HG02642 (cell line): ENCODE measurements at regions not wholly inside any gene's neighbourhood (a gene's known extent, or its start where the extent isn't known, plus 50 kb on each side); places are given as distances from the start of the nearest gene placed in this dataset.
"Not testable (repeated sequence)": the region's sequence is repeated elsewhere in the genome, so short reads cannot be mapped to it uniquely, and the experiment has no call there.

Experiments used
- ATAC-seq: cut with Tn5 transposase; IDR thresholded peaks from one replicate; pipeline ENCODE4 v1.9.1; 2021; ENCODE audit warnings: mild to moderate bottlenecking; ENCODE audit not compliant: unreplicated experiment, poor library complexity

DNA sequence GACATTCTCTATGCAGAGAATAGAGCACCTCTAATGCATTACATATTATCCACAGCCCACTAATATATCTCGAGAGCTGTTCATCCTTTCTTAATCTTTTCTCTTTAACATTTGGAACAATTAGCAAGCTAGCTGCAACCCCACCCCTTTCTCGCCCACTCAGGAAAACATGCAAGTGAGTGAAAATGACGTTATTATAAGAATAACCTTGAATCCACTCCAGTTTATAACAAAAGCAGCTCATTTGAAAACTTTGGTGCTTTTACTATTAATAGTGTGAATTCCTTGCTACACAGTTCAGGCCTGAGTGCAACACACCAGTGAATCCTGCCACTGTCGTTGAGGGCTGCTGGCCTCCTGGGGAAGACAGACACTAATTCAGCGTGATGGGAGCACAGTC, 63.3 kb upstream of the BMAL1 start:
- ATAC-seq, result no peak

DNA sequence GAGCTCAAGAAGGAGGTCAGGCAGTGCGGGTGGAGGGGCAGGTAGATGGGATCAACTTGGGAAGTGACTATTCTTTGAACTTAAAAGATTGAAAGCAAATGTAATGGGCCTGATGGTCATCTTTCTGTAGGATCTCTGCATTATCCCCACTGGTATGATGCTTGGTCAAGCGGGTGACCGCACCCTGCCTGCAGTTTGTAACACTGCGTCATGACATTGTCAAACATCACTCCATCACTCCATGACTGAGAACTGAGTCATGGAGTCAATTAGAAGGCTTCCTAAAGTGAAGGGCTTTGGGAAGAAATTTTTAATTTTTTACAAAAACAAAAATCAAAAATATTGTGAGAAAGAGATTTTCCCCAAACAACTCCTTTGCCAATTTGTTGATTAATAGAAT, 62.4 kb upstream of the BMAL1 start:
- ATAC-seq, result no peak

GRCh38 chr11:13216019-13216710, 61.4 kb upstream of the BMAL1 start:
- ATAC-seq, result no peak

GRCh38 chr11:13216711-13217075, 60.9 kb upstream of the BMAL1 start:
- no peak for ATAC-seq

GRCh38 chr11:13218685-13219084, 58.9 kb upstream of the BMAL1 start:
- ATAC-seq, result not testable (repeated sequence)

GRCh38 chr11:13220148-13220547, 57.4 kb upstream of the BMAL1 start:
- no peak for ATAC-seq

DNA sequence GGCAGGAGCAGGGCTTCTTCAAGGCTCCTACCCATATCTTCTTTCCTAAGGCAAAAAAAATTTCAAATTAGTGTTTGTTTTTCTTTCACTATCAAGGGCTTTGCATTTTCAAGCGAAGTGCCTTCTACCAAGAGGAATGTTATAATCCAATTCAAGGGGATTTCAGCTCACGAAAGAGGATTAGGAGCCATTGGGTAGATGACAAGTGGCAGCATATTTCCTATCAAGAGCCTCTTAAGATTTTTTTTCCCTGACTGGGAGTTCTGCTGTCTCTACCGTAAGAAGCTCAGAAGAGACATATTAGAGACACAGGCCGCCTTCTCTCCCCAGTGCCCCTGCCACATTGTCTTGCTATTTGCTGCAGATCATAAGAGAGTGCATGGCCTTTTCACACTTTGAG, 55.9 kb upstream of the BMAL1 start:
- ATAC-seq, result no peak

DNA sequence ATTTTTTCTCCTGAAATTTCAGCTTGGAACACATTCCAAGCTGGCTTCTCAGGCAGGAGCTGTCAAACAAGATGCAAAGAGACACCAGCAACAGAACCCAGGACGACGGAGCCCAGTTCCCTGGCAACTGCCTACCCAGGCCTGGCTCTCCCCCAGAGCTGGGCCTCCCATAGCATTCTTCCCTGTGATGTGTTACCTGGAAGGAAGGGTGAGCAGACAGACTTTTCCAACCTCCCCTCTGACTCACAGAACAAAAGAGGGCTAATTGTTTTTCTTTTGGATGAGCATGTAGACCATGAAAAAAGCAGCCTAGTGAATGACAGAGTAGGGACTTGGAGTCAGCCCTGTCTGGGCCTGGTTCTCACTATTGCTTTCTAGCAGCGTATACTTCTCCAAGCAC, 55.3 kb upstream of the BMAL1 start:
- ATAC-seq, result no peak

GRCh38 chr11:13223112-13223511, 54.5 kb upstream of the BMAL1 start:
- ATAC-seq, result no peak

DNA sequence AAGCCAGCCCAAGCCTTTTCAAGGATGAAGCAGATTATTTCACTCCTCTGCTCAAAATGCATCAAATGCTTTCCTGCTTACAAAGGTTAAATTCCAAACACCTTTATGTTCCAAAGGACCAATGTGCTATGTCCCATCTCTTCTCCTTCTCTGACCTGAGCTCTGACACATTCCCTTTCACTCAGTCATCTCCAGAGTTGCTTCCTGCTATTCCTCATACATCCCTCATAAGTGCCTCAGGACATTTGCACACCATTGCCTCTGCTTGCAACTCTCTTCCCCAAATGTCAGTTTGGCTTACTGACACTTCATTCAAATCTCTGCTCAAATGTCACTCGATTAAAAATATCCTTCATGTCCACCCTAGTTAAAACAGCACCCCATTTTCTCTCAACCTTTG, 53.3 kb upstream of the BMAL1 start:
- no peak for ATAC-seq

- no peak for ATAC-seq
Observed at GRCh38 chr11:13225038-13226001, 52.3 kb upstream of the BMAL1 start.

DNA sequence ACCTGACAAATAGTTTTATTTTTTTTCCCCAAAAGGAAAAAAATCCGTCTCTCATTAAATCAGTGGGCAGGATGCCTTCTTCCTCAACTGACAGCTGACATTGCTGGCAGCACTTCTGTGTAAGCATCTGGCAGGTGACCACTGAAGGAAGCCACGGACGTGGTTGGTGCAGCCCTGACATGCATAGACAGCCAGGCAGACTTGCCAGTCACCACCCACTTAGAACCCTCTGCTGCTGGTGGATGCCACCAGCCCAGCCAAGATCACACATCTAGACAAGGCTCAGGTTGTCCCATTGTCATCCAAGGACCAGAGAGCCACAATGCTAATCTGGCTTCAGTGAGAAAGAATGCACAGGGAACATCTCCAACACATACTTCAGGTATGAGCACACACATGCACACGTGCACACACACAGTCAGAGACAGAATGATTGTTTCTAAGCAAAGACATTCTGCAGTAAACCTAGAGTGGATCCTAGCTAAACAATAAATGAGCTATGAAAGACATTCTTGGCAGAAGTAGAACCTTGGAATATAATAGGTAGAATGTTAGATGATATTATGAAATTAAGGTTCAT, 49.8 kb upstream of the BMAL1 start:
- no peak for ATAC-seq
